ENCODE measurements at regions not wholly inside any gene's neighbourhood (a gene's known extent, or its start where the extent isn't known, plus 50 kb on each side); places are given as distances from the start of the nearest gene placed in this dataset.

- no peak for TF ChIP-seq SRSF1 (optimal IDR thresholded peaks at IDR 0.05; ENCODE audit: low read depth, low read length)
- TF ChIP-seq, protein P1, sequence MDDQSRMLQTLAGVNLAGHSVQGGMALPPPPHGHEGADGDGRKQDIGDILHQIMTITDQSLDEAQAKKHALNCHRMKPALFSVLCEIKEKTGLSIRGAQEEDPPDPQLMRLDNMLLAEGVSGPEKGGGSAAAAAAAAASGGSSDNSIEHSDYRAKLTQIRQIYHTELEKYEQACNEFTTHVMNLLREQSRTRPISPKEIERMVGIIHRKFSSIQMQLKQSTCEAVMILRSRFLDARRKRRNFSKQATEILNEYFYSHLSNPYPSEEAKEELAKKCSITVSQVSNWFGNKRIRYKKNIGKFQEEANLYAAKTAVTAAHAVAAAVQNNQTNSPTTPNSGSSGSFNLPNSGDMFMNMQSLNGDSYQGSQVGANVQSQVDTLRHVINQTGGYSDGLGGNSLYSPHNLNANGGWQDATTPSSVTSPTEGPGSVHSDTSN (CRISPR knock-in tag; IDR thresholded peaks at IDR 0.05; ENCODE audit: borderline replicate concordance): no peak
Observed at GRCh38 chr15:39491115-39491885, 89.6 kb upstream of the THBS1 start.
